OCI-LY1 (cell line): ENCODE measurements at regions not wholly inside any gene's neighbourhood (a gene's known extent, or its start where the extent isn't known, plus 50 kb on each side); places are given as distances from the start of the nearest gene placed in this dataset.

Experiments used
- EZH2 ChIP-seq: fragments of 200-600 bp; sonication (generic), shearing (Covaris generic); IDR thresholded peaks from 2 replicates; pipeline ENCODE4 v1.8.0; 2017; ENCODE audit warnings: borderline replicate concordance, mixed run types, mild to moderate bottlenecking, antibody characterized with exemption, low read length, moderate library complexity, mixed read lengths
- TF ChIP-seq, protein P1 (sequence below): fragments of 200-600 bp; sonication (generic), shearing (Covaris generic); IDR thresholded peaks from 2 replicates; pipeline ENCODE4 v1.5.1; 2017; ENCODE audit warnings: mild to moderate bottlenecking, antibody characterized with exemption, low read length, moderate library complexity, mixed read lengths

DNA sequence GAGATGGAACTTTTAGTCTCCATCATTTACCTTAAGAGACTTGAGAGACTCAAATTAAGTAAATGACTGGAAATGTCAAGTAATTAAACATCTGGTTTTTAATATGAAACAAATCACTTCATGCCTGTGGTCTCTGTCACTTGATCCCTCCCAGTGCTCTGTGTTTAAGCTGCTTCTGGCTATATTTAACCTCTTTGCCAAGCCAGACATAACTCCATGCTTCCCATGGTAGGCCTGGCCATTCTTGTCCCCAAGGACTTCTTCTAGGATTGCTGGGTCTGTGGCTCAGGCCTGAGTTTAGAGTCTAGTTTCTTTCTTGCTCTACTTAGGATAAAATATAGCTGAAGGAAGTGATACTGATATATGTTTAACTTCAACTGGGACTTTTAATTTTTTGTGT is 1013.6 kb downstream of the FLRT2 start:
- TF ChIP-seq, protein P1, sequence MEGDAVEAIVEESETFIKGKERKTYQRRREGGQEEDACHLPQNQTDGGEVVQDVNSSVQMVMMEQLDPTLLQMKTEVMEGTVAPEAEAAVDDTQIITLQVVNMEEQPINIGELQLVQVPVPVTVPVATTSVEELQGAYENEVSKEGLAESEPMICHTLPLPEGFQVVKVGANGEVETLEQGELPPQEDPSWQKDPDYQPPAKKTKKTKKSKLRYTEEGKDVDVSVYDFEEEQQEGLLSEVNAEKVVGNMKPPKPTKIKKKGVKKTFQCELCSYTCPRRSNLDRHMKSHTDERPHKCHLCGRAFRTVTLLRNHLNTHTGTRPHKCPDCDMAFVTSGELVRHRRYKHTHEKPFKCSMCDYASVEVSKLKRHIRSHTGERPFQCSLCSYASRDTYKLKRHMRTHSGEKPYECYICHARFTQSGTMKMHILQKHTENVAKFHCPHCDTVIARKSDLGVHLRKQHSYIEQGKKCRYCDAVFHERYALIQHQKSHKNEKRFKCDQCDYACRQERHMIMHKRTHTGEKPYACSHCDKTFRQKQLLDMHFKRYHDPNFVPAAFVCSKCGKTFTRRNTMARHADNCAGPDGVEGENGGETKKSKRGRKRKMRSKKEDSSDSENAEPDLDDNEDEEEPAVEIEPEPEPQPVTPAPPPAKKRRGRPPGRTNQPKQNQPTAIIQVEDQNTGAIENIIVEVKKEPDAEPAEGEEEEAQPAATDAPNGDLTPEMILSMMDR: no peak
- no peak for TF ChIP-seq EZH2
